Activated CD4-positive, alpha-beta T cell treated with anti-CD3 and anti-CD28 coated beads for 24 hours (primary cell): ENCODE measurements at regions not wholly inside any gene's neighbourhood (a gene's known extent, or its start where the extent isn't known, plus 50 kb on each side); places are given as distances from the start of the nearest gene placed in this dataset.

ENCODE experiments used
- DNase-seq, 2 donors: peaks; one replicate each; pipeline ENCODE4 v3.0.0-alpha.2; 2020; ENCODE audit warnings: low read depth in 2 of 2

GRCh38 chr13:29713839-29714238 is 118.4 kb upstream of the SLC7A1 start:
- DNase-seq, result no peak

GRCh38 chr13:29711776-29712175 is 116.3 kb upstream of the SLC7A1 start:
- no peak for DNase-seq

- DNase-seq, result no peak
Observed at GRCh38 chr13:29710511-29710910, 115.0 kb upstream of the SLC7A1 start.

- DNase-seq, result no peak
Observed at GRCh38 chr13:29709407-29710069, 114.0 kb upstream of the SLC7A1 start.

- peak; percentile 26 to 30 for DNase-seq
Observed at GRCh38 chr13:29707876-29708543, 112.5 kb upstream of the SLC7A1 start.

- no peak for DNase-seq
Observed at GRCh38 chr13:29706923-29707322, 111.4 kb upstream of the SLC7A1 start.

GRCh38 chr13:29704648-29705047 is 109.2 kb upstream of the SLC7A1 start:
- no peak for DNase-seq

GRCh38 chr13:29703421-29703820 is 107.9 kb upstream of the SLC7A1 start:
- no peak for DNase-seq

- DNase-seq, result no peak
Observed at GRCh38 chr13:29702912-29703351, 107.4 kb upstream of the SLC7A1 start.

- DNase-seq, result no peak
Observed at GRCh38 chr13:29698106-29698505, 102.6 kb upstream of the SLC7A1 start.

GRCh38 chr13:29696606-29697005 is 101.1 kb upstream of the SLC7A1 start:
- no peak for DNase-seq

GRCh38 chr13:29693275-29693945 is 97.9 kb upstream of the SLC7A1 start:
- DNase-seq, result no peak

- DNase-seq, result no peak
Observed at GRCh38 chr13:29689548-29689947, 94.1 kb upstream of the SLC7A1 start.

- DNase-seq, result no peak
Observed at GRCh38 chr13:29688193-29688592, 92.7 kb upstream of the SLC7A1 start.

GRCh38 chr13:29684441-29684840 is 89.0 kb upstream of the SLC7A1 start:
- no peak for DNase-seq

- no peak for DNase-seq
Observed at GRCh38 chr13:29683041-29683440, 87.6 kb upstream of the SLC7A1 start.

- DNase-seq, result no peak
Observed at GRCh38 chr13:29681864-29682263, 86.4 kb upstream of the SLC7A1 start.

GRCh38 chr13:29679396-29680053 is 84.0 kb upstream of the SLC7A1 start:
- DNase-seq, result no peak

- no peak for DNase-seq
Observed at GRCh38 chr13:29677627-29678026, 82.1 kb upstream of the SLC7A1 start.

GRCh38 chr13:29676941-29677452 is 81.5 kb upstream of the SLC7A1 start:
- DNase-seq, result no peak

GRCh38 chr13:29676535-29676934 is 81.0 kb upstream of the SLC7A1 start:
- no peak for DNase-seq

GRCh38 chr13:29674532-29674931 is 79.0 kb upstream of the SLC7A1 start:
- no peak for DNase-seq
